ES-I3 (cell line): ENCODE measurements at regions not wholly inside any gene's neighbourhood (a gene's known extent, or its start where the extent isn't known, plus 50 kb on each side); places are given as distances from the start of the nearest gene placed in this dataset.

Source experiments
- H3K36me3 ChIP-seq: 2 replicates; pipeline ENCODE4 v1.6.1; 2013; ENCODE audit warnings: mild to moderate bottlenecking, low read length, control low read depth, moderate library complexity; ENCODE audit not compliant: insufficient read depth
- H3K4me1 ChIP-seq: 2 replicates; pipeline ENCODE4 v1.6.1; 2013; ENCODE audit warnings: mild to moderate bottlenecking, control low read depth, low read length; ENCODE audit not compliant: insufficient read depth
- H3K9ac ChIP-seq: 2 replicates; pipeline ENCODE4 v1.6.1; 2013; ENCODE audit warnings: low read depth, mild to moderate bottlenecking, low read length, moderate library complexity
- H3K9me3 ChIP-seq: 2 replicates; pipeline ENCODE4 v1.6.1; 2013; ENCODE audit warnings: mild to moderate bottlenecking, low read length, moderate library complexity; ENCODE audit not compliant: control insufficient read depth, insufficient read depth

DNA sequence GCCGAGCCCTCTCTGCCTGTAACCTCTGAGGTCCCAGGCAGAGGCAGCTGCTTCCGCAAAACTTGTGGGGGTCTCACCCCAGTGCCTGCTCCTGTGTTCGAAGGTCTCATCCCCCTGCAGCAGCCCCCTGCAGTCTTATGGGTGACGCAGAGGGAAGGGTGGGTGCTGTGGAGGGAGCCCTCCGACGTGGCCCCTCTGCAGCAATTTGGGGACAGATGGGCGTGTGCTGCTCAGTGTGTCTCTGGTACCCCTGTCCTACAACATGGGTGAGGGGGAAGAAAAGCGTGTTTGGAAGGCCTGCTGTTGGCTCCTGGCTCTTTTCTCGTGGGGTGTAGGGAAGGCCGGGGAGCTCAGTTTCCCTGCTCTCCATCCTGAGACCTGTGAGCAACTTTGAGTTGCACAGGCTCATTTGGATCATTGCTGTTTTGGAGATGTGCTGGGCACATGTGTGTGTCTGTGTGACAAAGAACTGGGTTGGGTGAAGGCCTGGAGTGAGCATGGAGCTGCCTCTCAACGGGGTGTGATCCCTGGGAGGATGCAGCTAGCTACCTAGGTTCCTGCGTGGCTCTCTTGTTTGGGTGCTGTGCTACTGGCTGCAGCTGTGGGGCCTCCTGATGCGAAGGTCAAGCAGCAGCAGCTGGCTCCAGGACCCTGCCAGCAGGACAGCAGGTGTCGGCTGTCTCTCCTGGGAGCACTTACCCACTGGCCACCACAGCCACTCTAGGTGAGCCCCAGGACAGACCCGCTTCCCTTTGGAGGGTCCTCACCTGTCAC is 179.6 kb upstream of the PITX1 start:
- H3K9ac ChIP-seq, result no peak overlapping the region
- H3K36me3 ChIP-seq, result no peaks in the 10 kb centered on the region
- no peaks in the 10 kb centered on the region for H3K9me3 ChIP-seq
- H3K4me1 ChIP-seq, result peaks cover 8% of the 10 kb centered on the region

DNA sequence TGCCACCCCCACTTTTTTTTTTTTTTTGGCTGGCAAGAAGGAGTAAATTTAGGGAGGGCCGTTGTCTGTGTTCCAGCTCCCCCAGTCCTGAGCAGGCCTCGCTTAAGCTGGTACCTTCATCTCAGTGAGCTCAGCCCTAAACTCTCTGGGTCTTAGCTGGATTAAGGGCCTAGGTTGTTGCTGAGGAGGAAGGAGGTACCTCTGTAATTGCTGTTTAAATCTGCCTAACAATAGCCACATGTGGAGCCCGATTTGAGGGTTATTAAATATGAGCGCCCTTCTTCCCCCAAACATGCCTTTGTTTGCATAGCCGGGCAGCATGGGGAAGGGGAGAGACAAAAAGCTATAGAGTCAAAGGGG is 179.0 kb upstream of the PITX1 start:
- H3K9ac ChIP-seq, result no peak overlapping the region
- H3K4me1 ChIP-seq, result peaks cover 13% of the 10 kb centered on the region
- no peaks in the 10 kb centered on the region for H3K9me3 ChIP-seq
- H3K36me3 ChIP-seq, result no peaks in the 10 kb centered on the region

- Histone ChIP-seq H3K9ac (no peak overlapping the region), H3K4me1 (peaks cover 13% of the 10 kb centered on the region), H3K36me3 (no peaks in the 10 kb centered on the region), H3K9me3 (no peaks in the 10 kb centered on the region)
Observed at GRCh38 chr5:135212361-135213026, 178.5 kb upstream of the PITX1 start.

GRCh38 chr5:135211791-135212190 is 177.8 kb upstream of the PITX1 start:
- peaks cover 13% of the 10 kb centered on the region for H3K4me1 ChIP-seq
- no peak overlapping the region for H3K9ac ChIP-seq
- H3K36me3 ChIP-seq, result no peaks in the 10 kb centered on the region
- H3K9me3 ChIP-seq, result no peaks in the 10 kb centered on the region

DNA sequence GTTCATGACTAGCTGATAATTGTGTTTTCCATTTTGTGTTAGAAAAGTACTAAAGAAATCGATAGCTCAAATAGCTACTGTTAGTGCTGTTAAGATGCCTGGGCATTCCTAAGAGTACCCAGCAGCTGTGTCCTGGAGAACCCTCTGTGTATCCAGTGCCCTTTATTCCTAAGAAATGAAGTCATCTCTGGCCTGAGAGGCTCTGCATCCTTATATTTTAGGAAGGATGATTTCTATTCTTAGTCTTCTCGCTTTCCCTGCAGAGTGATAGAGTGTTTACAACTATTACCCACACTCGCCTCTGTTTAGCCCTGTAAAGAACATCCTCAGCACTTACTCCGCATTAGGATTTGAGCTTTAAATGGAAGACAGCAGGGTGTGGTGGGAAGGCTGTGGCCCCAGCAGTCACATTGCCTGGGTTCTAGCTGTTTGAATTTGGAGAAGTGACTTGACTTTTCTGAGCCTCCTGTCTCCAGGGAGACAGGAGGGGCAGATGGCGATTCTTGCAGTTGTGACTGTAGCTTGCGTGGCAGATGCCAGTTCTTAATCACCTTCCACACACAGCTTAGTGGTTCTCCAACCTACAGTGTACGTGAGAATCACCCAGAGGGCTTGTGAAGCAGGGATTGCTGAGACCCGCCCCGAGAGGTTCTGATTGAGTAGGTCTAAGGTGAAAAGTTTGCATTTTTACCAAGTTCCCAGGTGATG is 177.2 kb upstream of the PITX1 start:
- H3K36me3 ChIP-seq, result no peaks in the 10 kb centered on the region
- H3K9ac ChIP-seq, result no peak overlapping the region
- H3K9me3 ChIP-seq, result no peaks in the 10 kb centered on the region
- peaks cover 13% of the 10 kb centered on the region for H3K4me1 ChIP-seq

- Histone ChIP-seq H3K9ac (no peak overlapping the region), H3K4me1 (peaks cover 13% of the 10 kb centered on the region), H3K36me3 (no peaks in the 10 kb centered on the region), H3K9me3 (no peaks in the 10 kb centered on the region)
Observed at GRCh38 chr5:135210286-135211055, 176.4 kb upstream of the PITX1 start.

DNA sequence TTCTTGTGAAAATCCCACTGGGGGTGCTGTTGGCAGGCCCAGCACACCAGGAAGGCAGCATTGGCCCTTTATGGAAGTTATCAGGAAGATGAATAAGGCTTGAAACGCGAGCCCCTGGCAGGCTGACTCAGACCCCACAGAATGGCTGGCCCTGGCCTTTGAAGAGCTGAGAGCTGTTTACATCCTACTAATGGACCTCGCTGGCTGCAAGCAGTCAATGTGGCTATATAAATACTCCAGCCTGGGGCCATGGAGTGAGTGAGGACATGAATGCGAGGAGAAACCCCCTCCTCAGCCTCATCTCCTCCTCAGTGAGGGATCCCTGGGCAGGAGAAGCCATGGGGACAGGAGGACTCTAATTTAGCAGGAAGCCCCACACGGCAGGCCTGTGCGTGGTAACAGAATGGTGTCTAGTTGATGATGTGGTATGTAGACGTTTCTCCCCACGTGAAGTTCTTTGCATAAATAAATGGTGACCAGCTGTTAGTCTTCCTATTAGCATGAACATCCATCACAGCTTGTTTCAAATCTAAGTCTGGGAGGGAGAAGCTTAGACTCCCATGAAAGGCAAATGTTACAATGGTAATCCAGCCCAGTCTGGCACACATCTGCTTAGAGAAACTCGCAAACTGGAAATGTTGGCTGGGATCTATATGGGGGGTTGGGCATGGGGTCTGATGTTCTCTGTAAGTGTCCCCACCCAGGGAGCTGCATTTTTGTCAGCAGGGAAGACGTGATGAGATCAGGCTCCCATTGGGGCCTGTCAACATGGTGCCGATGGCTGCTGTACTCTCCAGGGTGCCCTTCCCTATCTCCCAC is 175.1 kb upstream of the PITX1 start:
- Histone ChIP-seq H3K36me3 (no peaks in the 10 kb centered on the region), H3K4me1 (peaks cover 13% of the 10 kb centered on the region), H3K9me3 (no peaks in the 10 kb centered on the region), H3K9ac (no peak overlapping the region)

DNA sequence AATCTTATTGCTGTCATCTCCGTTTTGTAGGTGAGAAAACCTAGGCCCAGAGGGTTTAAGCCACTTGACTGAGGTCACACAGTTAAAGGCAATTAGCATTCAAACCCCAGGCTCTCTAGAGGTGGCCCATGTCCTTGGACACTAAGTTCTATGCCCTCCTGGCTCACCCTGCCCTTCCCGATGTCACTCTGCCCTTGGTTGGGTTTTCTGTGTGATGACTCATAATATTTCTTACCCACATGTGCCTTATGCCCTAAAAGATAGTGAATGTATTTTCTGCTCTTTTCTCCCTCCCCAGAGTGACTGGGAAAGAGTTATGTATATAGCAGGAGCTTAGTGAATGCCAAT is 174.5 kb upstream of the PITX1 start:
- Histone ChIP-seq H3K36me3 (no peaks in the 10 kb centered on the region), H3K9me3 (0 out of 2 replicates have a peak, but pooled peaks cover 4% of the 10 kb centered on the region), H3K9ac (no peak overlapping the region), H3K4me1 (peaks cover 13% of the 10 kb centered on the region)

DNA sequence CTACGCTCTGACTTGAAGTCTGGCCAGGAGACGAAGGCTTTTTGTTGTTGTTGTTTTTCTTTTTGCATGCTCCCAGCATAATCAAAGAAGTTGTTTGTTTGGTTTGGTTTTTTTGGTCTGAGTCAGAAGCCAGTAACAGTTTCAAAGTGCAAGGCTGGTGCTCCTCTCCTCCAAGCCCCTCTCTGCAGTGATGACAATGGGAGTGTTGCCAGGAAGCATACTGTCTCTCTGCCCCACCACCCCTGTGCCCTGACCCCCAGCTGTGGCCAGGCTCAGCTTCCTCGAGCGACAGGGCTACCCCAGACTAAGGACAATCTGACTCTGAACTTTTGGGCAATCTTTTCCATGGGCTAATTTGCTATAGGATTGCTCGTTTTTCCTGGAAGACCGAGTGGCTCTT is 173.8 kb upstream of the PITX1 start:
- no peaks in the 10 kb centered on the region for H3K36me3 ChIP-seq
- peaks cover 9% of the 10 kb centered on the region for H3K4me1 ChIP-seq
- 0 out of 2 replicates have a peak, but pooled peaks cover 6% of the 10 kb centered on the region for H3K9me3 ChIP-seq
- H3K9ac ChIP-seq, result no peak overlapping the region

DNA sequence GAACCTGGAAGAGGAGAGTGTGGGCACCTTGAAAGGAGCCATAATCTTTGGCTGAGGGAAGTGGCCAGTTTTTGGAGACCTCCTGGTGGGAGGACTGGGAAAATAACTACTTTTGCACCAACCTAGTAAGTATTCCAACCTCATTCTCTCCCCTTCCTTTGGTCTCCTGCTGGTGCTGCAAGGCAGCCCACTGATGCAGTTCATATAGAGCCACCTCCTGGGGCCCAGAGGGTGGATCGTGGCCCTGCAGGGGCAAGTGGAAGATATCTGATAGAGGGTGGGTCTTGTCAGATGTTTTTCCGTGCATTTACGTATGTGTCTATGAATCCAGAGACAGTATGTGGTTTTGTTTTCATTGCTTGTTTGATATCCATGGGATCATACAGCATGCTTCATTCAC is 172.8 kb upstream of the PITX1 start:
- peaks cover 7% of the 10 kb centered on the region; the same call in 1 of the 2 replicates for H3K4me1 ChIP-seq
- no peaks in the 10 kb centered on the region for H3K36me3 ChIP-seq
- no peak overlapping the region for H3K9ac ChIP-seq
- peaks cover 12% of the 10 kb centered on the region; the same call in 1 of the 2 replicates for H3K9me3 ChIP-seq

DNA sequence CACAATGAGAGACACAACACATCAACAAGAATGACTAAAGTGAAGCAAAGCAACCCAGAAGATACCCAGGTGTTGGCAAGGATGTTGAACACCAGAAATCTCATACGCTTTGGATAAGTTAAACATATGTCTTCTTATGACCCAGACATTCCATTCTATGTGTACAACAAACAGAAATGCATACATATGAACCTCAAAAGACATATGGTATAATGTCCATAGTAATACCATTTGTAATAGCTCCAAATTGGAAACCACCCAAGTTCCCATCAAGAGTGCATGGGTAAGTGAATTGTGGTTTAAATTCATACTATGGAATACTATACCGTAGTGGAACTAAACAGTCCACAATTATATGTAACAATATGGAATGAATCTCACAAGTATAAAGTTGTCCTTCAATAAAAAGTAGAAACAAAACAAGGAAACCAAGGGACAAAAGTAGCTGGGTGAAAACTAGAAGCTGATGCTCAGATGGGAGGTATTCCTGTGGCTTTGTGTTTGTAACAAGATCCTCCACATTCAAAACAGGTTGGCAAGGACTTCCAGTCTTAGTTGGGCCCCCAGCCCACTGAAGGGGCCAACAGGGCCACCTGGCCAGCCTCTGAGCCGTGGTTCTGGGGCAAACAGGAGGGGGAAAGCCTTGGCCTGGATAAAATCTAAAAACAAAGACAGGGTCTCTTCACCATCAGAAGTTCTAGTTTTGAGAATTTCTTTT is 171.8 kb upstream of the PITX1 start:
- H3K9me3 ChIP-seq, result peaks cover 12% of the 10 kb centered on the region; the same call in 1 of the 2 replicates
- peaks cover 7% of the 10 kb centered on the region; the same call in 1 of the 2 replicates for H3K4me1 ChIP-seq
- no peak overlapping the region for H3K9ac ChIP-seq
- H3K36me3 ChIP-seq, result no peaks in the 10 kb centered on the region

GRCh38 chr5:135204151-135204600 is 170.1 kb upstream of the PITX1 start:
- H3K9ac ChIP-seq, result no peak overlapping the region
- peaks cover 12% of the 10 kb centered on the region; the same call in 1 of the 2 replicates for H3K9me3 ChIP-seq
- peaks cover 7% of the 10 kb centered on the region; the same call in 1 of the 2 replicates for H3K4me1 ChIP-seq
- H3K36me3 ChIP-seq, result no peaks in the 10 kb centered on the region

- H3K9ac ChIP-seq, result no peak overlapping the region
- H3K36me3 ChIP-seq, result no peaks in the 10 kb centered on the region
Observed at GRCh38 chr5:135203593-135204036, 169.6 kb upstream of the PITX1 start.

More at GRCh38 chr5:135203593-135204036, 169.6 kb upstream of the PITX1 start:
- Histone ChIP-seq H3K4me1 (peaks cover 5% of the 10 kb centered on the region; the same call in 1 of the 2 replicates), H3K9me3 (peaks cover 12% of the 10 kb centered on the region; the same call in 1 of the 2 replicates)
